WERI-Rb-1 (cell line): ENCODE measurements at regions not wholly inside any gene's neighbourhood (a gene's known extent, or its start where the extent isn't known, plus 50 kb on each side); places are given as distances from the start of the nearest gene placed in this dataset.

Source experiments
- DNase-seq: peaks from one replicate; pipeline ENCODE4 v3.0.0-alpha.2; 2020
- H3K27ac ChIP-seq: fragments of 250-450 bp; sonication (Bioruptor Pico); 2 replicates; pipeline ENCODE4 v1.5.1; 2020; ENCODE audit warnings: mild to moderate bottlenecking, moderate library complexity
- H3K27me3 ChIP-seq: fragments of 250-450 bp; sonication (Bioruptor Pico); 2 replicates; pipeline ENCODE4 v1.5.1; 2021; ENCODE audit warnings: mild to moderate bottlenecking, low read depth, moderate library complexity; ENCODE audit not compliant: insufficient read depth, severe bottlenecking
- H3K36me3 ChIP-seq: fragments of 250-450 bp; sonication (Bioruptor Pico); 2 replicates; pipeline ENCODE4 v1.5.1; 2020; ENCODE audit warnings: mild to moderate bottlenecking, moderate library complexity
- H3K4me3 ChIP-seq: 2 replicates; pipeline ENCODE4 v1.5.1; 2011; ENCODE audit warnings: low read depth, mild to moderate bottlenecking, control low read depth, low read length
- H3K9me3 ChIP-seq: fragments of 250-450 bp; sonication (Bioruptor Pico); 2 replicates; pipeline ENCODE4 v1.5.1; 2021; ENCODE audit warnings: mild to moderate bottlenecking, moderate library complexity; ENCODE audit not compliant: severe bottlenecking
- CTCF ChIP-seq: IDR thresholded peaks from 2 replicates; pipeline ENCODE4 v1.5.1; 2011; ENCODE audit warnings: low read depth, mild to moderate bottlenecking, control low read depth, inconsistent platforms, low read length

- no peak for TF ChIP-seq CTCF
- H3K27me3 ChIP-seq: peaks cover 7% of the 10 kb centered on the region
- no peak overlapping the region for H3K4me3 ChIP-seq
- no peaks in the 10 kb centered on the region for H3K9me3 ChIP-seq
- no peak overlapping the region for H3K27ac ChIP-seq
- no peaks in the 10 kb centered on the region for H3K36me3 ChIP-seq
- no peak for DNase-seq
Measured at GRCh38 chr21:18716578-18717138, 313.1 kb upstream of the TMPRSS15 start.

GRCh38 chr21:18722193-18722592 lies 318.6 kb upstream of the TMPRSS15 start:
- Histone ChIP-seq H3K27me3 (peaks cover 11% of the 10 kb centered on the region), H3K36me3 (no peaks in the 10 kb centered on the region), H3K4me3 (no peak overlapping the region), H3K27ac (no peak overlapping the region), H3K9me3 (no peaks in the 10 kb centered on the region)
- no peak for TF ChIP-seq CTCF
- no peak for DNase-seq

GRCh38 chr21:18723171-18723570 lies 319.6 kb upstream of the TMPRSS15 start:
- DNase-seq: no peak
- no peak for TF ChIP-seq CTCF
- H3K36me3 ChIP-seq: no peaks in the 10 kb centered on the region
- no peak overlapping the region for H3K27ac ChIP-seq
- peaks cover 13% of the 10 kb centered on the region for H3K27me3 ChIP-seq
- H3K9me3 ChIP-seq: no peaks in the 10 kb centered on the region
- H3K4me3 ChIP-seq: no peak overlapping the region

DNA sequence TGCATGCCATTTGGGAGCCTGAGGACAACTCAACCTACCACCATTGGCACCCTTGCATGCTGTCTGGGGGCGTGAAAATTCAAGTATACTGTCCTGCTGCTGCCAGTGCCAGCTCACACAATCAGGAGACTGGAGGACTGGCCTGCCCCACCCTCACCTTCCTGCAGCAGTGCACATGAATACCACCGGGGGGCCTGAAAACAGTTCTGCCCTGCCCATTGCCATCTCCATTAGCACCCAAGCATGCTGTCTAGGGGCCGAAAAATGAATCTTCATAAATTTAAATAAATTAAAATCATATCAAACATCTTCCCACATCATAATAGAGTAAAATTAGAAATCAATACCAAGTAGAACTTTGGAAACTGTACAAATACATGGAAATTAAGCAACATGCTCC lies 322.1 kb upstream of the TMPRSS15 start:
- Histone ChIP-seq H3K4me3 (no peak overlapping the region), H3K36me3 (no peaks in the 10 kb centered on the region), H3K9me3 (no peaks in the 10 kb centered on the region), H3K27me3 (peaks cover 14% of the 10 kb centered on the region), H3K27ac (no peak overlapping the region)
- no peak for TF ChIP-seq CTCF
- peak; percentile 23 for DNase-seq

DNA sequence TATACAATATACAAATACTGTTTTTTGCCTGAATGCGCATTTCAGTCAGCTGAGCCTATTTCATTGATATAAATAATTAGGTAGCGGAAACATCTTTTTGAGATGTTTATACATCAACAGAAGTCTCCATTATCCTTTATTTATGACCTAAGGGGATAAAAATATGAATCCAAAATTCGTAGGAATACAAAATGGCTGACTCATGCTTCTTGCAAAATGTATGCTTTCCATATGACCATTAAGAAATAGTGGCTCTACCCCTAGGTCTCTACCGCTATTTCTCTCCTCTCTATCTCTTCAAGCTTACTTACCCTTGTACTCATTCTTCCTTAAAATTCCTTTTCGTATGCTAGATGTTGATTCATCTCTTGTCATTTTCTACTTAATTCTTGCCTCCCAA lies 338.4 kb upstream of the TMPRSS15 start:
- Histone ChIP-seq H3K27ac (no peak overlapping the region), H3K27me3 (peaks cover 14% of the 10 kb centered on the region), H3K9me3 (no peaks in the 10 kb centered on the region), H3K4me3 (no peak overlapping the region), H3K36me3 (no peaks in the 10 kb centered on the region)
- TF ChIP-seq CTCF: no peak
- DNase-seq: no peak

- no peaks in the 10 kb centered on the region for H3K9me3 ChIP-seq
- no peak overlapping the region for H3K4me3 ChIP-seq
- peaks cover 22% of the 10 kb centered on the region for H3K27me3 ChIP-seq
- no peak for DNase-seq
- no peak overlapping the region for H3K27ac ChIP-seq
- TF ChIP-seq CTCF: no peak
- H3K36me3 ChIP-seq: no peaks in the 10 kb centered on the region
Measured at GRCh38 chr21:18743531-18743930, 339.9 kb upstream of the TMPRSS15 start.
